ENCODE measurements at regions not wholly inside any gene's neighbourhood (a gene's known extent, or its start where the extent isn't known, plus 50 kb on each side); places are given as distances from the start of the nearest gene placed in this dataset.

DNA sequence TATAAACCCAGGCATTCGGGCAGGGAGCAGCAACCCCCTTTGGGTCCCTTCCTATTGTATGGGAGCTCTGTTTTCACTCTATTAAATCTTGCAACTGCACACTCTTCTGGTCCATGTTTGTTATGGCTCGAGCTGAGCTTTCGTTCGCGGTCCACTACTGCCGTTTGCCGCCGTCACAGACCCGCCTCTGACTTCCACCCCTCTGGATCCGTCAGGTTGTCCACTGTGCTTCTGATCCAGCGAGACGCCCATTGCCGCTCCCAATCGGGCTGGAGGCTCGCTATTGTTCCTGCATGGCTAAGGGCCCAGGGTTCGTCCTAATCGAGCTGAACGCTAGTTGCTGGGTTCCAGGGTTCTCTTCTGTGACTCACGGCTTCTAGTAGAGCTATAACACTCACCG, 111.3 kb downstream of the TMEM170B start:
- ChIA-PET POLR2A (ENCODE audit: unreplicated experiment) (no interaction called here), CTCF (no interaction called here)
- Histone ChIP-seq H4K8ac (ENCODE audit: low read depth in 2 of 2, low read length in 2 of 2) (peak overlapping the region; percentile 16 to 54; a peak in 1 of 4 replicates), H2AK9ac (replicated peaks; ENCODE audit: low read depth, low read length, poor library complexity) (no peak overlapping the region), H2BK20ac (ENCODE audit: low read depth, low read length) (peak overlapping the region; percentile 96; the same call in 1 of the 2 replicates), H3K9me3 (ENCODE audit: control insufficient read depth, insufficient read depth, low read length) (no peaks in the 10 kb centered on the region), H4K5ac (ENCODE audit: low read depth, low read length) (no peak overlapping the region), H3K4me2 (ENCODE audit: low read depth, low read length) (no peak overlapping the region), H3K27ac (ENCODE audit: insufficient read depth, low read length) (0 out of 2 replicates have a peak overlapping the region, but pooled peaks have one; percentile 13), H4K20me1 (ENCODE audit: insufficient read depth, low read length) (no peaks in the 10 kb centered on the region), H4K91ac (ENCODE audit: insufficient read depth, low read depth, low read length) (peak overlapping the region; percentile 81), H3K36me3 (ENCODE audit: control insufficient read depth, insufficient read depth, low read length) (no peaks in the 10 kb centered on the region), H2BK120ac (ENCODE audit: low read depth, low read length) (peak overlapping the region; percentile 92), H3K56ac (ENCODE audit: extremely low read depth, insufficient read depth, low read length) (no peak overlapping the region), H3K4me3 (ENCODE audit: insufficient read depth, low read depth, low read length) (no peak overlapping the region), H3K23ac (ENCODE audit: low read depth, low read length) (no peak overlapping the region), H2AK5ac (ENCODE audit: low read depth, low read length) (peak overlapping the region; percentile 87; the same call in 1 of the 2 replicates), H3K4ac (ENCODE audit: low read depth, low read length) (peak overlapping the region; percentile 80), H3K14ac (replicated peaks; ENCODE audit: low read depth, low read length) (no peak overlapping the region), H3K9me1 (ENCODE audit: insufficient read depth, low read length) (peaks cover 18% of the 10 kb centered on the region), H3K27me3 (ENCODE audit: control insufficient read depth, insufficient read depth, low read length) (no peaks in the 10 kb centered on the region), H3K79me1 (ENCODE audit: low read depth in 1 of 2, low read length in 2 of 2) (peaks cover 0 to 7% of the 10 kb centered on the region in 2 experiments; a peak in 2 of 4 replicates), H2BK15ac (ENCODE audit: low read depth, low read length) (no peak overlapping the region; the same call in 2 of the 3 replicates), H3K18ac (ENCODE audit: low read depth, low read length) (no peak overlapping the region; the same call in 1 of the 2 replicates), H2AFZ (replicated peaks; ENCODE audit: low read length, poor library complexity) (no peak overlapping the region), H3K9ac (ENCODE audit: low read depth, low read length) (no peak overlapping the region), H2BK5ac (ENCODE audit: low read depth, low read length, poor library complexity, severe bottlenecking) (peak overlapping the region; percentile 85), H3K4me1 (ENCODE audit: control insufficient read depth, insufficient read depth, low read length) (peaks cover 31% of the 10 kb centered on the region)
- TF ChIP-seq, protein P1, sequence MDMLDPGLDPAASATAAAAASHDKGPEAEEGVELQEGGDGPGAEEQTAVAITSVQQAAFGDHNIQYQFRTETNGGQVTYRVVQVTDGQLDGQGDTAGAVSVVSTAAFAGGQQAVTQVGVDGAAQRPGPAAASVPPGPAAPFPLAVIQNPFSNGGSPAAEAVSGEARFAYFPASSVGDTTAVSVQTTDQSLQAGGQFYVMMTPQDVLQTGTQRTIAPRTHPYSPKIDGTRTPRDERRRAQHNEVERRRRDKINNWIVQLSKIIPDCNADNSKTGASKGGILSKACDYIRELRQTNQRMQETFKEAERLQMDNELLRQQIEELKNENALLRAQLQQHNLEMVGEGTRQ (IDR thresholded peaks at IDR 0.05; ENCODE audit: low read depth, low read length), result no peak
- no peak for TF ChIP-seq RCOR1 (IDR thresholded peaks at IDR 0.05; ENCODE audit: insufficient replicate concordance, low read length)
- no peak for TF ChIP-seq NFE2L2 (IDR thresholded peaks at IDR 0.05; ENCODE audit: low read depth, low read length)
- no peak for TF ChIP-seq POLR2A (IDR thresholded peaks at IDR 0.05; ENCODE audit: low read depth, low read length)
- no peak for TF ChIP-seq SMC3 (IDR thresholded peaks at IDR 0.05; ENCODE audit: low read depth, low read length)
- TF ChIP-seq MAFK (IDR thresholded peaks at IDR 0.05; ENCODE audit: low read depth, low read length), result no peak
- ATAC-seq (ENCODE audit: low read depth) (no peak), DNase-seq (no peak)
- dilution Hi-C loops (cut with HindIII; ENCODE audit: low sequenced_read_pairs, unreplicated experiment) (no loop called here), in situ Hi-C loops (cut with MboI; ENCODE audit: low sequenced_read_pairs) (no loop called here), intact Hi-C loops (cut with micrococcal nuclease) (no loop called here)
- BruUV-seq (replicated peaks), result no TSS peak
- WGBS, 2 experiments (ENCODE audit: extremely low coverage in 2 of 2, insufficient read length in 1 of 2), result 98% methylated on average over 8 of the region's 20 CpGs; no CpG with 5 or more reads in 1 of the 2 experiments
